ENCODE measurements at regions not wholly inside any gene's neighbourhood (a gene's known extent, or its start where the extent isn't known, plus 50 kb on each side); places are given as distances from the start of the nearest gene placed in this dataset.
A peak's percentile ranks its signal among the peaks of the same experiment; 100 is the strongest.

GRCh38 chr2:166634706-166635105, 140.7 kb upstream of the SCN7A start:
- Histone ChIP-seq H3K4me3 (no peak overlapping the region), H4K20me1 (replicated peaks; ENCODE audit: insufficient read depth) (no peaks in the 10 kb centered on the region), H3K4me1 (ENCODE audit: insufficient read depth) (no peaks in the 10 kb centered on the region), H3K27me3 (ENCODE audit: insufficient read depth) (no peaks in the 10 kb centered on the region), H3K36me3 (ENCODE audit: insufficient read depth) (no peaks in the 10 kb centered on the region), H2AFZ (no peak overlapping the region), H3K79me2 (replicated peaks; ENCODE audit: insufficient read depth) (no peaks in the 10 kb centered on the region), H3K4me2 (no peak overlapping the region), H3F3A (replicated peaks; ENCODE audit: low read depth) (no peaks in the 10 kb centered on the region), H3K27ac (ENCODE audit: low read depth) (no peak overlapping the region), H3K9me2 (ENCODE audit: insufficient read depth) (no peaks in the 10 kb centered on the region; the same call in 1 of the 2 replicates)
- Mint-ChIP-seq H3K4me1 (peaks cover 16% of the 10 kb centered on the region; the same call in 2 of the 3 replicates), H3K27me3 (ENCODE audit: insufficient read depth, low read depth, poor library complexity) (peaks cover 5% of the 10 kb centered on the region), H3K27ac (no peak overlapping the region), H3K9me3 (no peaks in the 10 kb centered on the region), H3K4me3 (no peak overlapping the region), H3K36me3 (ENCODE audit: low read depth) (no peaks in the 10 kb centered on the region)
- no peak for DNase-seq (ENCODE audit: low spot score)
- no peak for ATAC-seq
- TF ChIP-seq, protein P1, sequence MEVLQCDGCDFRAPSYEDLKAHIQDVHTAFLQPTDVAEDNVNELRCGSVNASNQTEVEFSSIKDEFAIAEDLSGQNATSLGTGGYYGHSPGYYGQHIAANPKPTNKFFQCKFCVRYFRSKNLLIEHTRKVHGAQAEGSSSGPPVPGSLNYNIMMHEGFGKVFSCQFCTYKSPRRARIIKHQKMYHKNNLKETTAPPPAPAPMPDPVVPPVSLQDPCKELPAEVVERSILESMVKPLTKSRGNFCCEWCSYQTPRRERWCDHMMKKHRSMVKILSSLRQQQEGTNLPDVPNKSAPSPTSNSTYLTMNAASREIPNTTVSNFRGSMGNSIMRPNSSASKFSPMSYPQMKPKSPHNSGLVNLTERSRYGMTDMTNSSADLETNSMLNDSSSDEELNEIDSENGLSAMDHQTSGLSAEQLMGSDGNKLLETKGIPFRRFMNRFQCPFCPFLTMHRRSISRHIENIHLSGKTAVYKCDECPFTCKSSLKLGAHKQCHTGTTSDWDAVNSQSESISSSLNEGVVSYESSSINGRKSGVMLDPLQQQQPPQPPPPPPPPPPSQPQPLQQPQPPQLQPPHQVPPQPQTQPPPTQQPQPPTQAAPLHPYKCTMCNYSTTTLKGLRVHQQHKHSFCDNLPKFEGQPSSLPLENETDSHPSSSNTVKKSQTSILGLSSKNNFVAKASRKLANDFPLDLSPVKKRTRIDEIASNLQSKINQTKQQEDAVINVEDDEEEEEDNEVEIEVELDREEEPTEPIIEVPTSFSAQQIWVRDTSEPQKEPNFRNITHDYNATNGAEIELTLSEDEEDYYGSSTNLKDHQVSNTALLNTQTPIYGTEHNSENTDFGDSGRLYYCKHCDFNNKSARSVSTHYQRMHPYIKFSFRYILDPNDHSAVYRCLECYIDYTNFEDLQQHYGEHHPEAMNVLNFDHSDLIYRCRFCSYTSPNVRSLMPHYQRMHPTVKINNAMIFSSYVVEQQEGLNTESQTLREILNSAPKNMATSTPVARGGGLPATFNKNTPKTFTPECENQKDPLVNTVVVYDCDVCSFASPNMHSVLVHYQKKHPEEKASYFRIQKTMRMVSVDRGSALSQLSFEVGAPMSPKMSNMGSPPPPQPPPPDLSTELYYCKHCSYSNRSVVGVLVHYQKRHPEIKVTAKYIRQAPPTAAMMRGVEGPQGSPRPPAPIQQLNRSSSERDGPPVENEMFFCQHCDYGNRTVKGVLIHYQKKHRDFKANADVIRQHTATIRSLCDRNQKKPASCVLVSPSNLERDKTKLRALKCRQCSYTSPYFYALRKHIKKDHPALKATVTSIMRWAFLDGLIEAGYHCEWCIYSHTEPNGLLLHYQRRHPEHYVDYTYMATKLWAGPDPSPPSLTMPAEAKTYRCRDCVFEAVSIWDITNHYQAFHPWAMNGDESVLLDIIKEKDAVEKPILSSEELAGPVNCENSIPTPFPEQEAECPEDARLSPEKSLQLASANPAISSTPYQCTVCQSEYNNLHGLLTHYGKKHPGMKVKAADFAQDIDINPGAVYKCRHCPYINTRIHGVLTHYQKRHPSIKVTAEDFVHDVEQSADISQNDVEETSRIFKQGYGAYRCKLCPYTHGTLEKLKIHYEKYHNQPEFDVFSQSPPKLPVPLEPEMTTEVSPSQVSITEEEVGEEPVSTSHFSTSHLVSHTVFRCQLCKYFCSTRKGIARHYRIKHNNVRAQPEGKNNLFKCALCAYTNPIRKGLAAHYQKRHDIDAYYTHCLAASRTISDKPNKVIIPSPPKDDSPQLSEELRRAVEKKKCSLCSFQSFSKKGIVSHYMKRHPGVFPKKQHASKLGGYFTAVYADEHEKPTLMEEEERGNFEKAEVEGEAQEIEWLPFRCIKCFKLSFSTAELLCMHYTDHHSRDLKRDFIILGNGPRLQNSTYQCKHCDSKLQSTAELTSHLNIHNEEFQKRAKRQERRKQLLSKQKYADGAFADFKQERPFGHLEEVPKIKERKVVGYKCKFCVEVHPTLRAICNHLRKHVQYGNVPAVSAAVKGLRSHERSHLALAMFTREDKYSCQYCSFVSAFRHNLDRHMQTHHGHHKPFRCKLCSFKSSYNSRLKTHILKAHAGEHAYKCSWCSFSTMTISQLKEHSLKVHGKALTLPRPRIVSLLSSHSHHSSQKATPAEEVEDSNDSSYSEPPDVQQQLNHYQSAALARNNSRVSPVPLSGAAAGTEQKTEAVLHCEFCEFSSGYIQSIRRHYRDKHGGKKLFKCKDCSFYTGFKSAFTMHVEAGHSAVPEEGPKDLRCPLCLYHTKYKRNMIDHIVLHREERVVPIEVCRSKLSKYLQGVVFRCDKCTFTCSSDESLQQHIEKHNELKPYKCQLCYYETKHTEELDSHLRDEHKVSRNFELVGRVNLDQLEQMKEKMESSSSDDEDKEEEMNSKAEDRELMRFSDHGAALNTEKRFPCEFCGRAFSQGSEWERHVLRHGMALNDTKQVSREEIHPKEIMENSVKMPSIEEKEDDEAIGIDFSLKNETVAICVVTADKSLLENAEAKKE (CRISPR knock-in tag; IDR thresholded peaks at IDR 0.05), result no peak
- TF ChIP-seq JUNB (IDR thresholded peaks at IDR 0.05; ENCODE audit: unreplicated experiment) (no peak), CREB1 (CRISPR knock-in tag; IDR thresholded peaks at IDR 0.05; ENCODE audit: low read depth) (no peak)

- 0 out of 2 replicates have a peak, but pooled peaks cover 9% of the 10 kb centered on the region for H3K4me1 ChIP-seq (ENCODE audit: insufficient read depth)
- H3K27ac ChIP-seq (ENCODE audit: low read depth), result no peak overlapping the region
- H3K79me2 ChIP-seq (replicated peaks; ENCODE audit: insufficient read depth), result no peaks in the 10 kb centered on the region
- H3K27me3 ChIP-seq (ENCODE audit: insufficient read depth), result no peaks in the 10 kb centered on the region
- no peaks in the 10 kb centered on the region for H3K36me3 Mint-ChIP-seq (ENCODE audit: low read depth)
- H3F3A ChIP-seq (replicated peaks; ENCODE audit: low read depth), result no peaks in the 10 kb centered on the region
- peak overlapping the region; percentile 72 for H2AFZ ChIP-seq
- no peaks in the 10 kb centered on the region for H4K20me1 ChIP-seq (replicated peaks; ENCODE audit: insufficient read depth)
- H3K4me2 ChIP-seq, result no peak overlapping the region
- H3K9me3 Mint-ChIP-seq, result no peaks in the 10 kb centered on the region
- no peak overlapping the region for H3K4me3 Mint-ChIP-seq
- peak; percentile 14 for DNase-seq (ENCODE audit: low spot score)
- no peaks in the 10 kb centered on the region; the same call in 1 of the 2 replicates for H3K9me2 ChIP-seq (ENCODE audit: insufficient read depth)
- no peaks in the 10 kb centered on the region for H3K36me3 ChIP-seq (ENCODE audit: insufficient read depth)
- H3K4me1 Mint-ChIP-seq, result peaks cover 27% of the 10 kb centered on the region
- peaks cover 11% of the 10 kb centered on the region for H3K27me3 Mint-ChIP-seq (ENCODE audit: insufficient read depth, low read depth, poor library complexity)
- no peak overlapping the region for H3K4me3 ChIP-seq
- ATAC-seq, result peak; percentile 13; the same call in 1 of the 3 replicates
- no peak overlapping the region for H3K27ac Mint-ChIP-seq
- TF ChIP-seq CTCF (conservative IDR thresholded peaks at IDR 0.05; ENCODE audit: low read depth in 2 of 2) (no peak), ETS1 (IDR thresholded peaks at IDR 0.05) (no peak), STAT1 (IDR thresholded peaks at IDR 0.05; ENCODE audit: unreplicated experiment) (no peak), ZNF331 (CRISPR knock-in tag; IDR thresholded peaks at IDR 0.05; ENCODE audit: low read depth) (no peak), NANOG (IDR thresholded peaks at IDR 0.05; ENCODE audit: borderline replicate concordance) (no peak), POLR2AphosphoS5 (IDR thresholded peaks at IDR 0.05; ENCODE audit: low read depth) (no peak), ZNF114 (CRISPR knock-in tag; IDR thresholded peaks at IDR 0.05) (no peak)
Measured at GRCh38 chr2:166632616-166633015, 138.6 kb upstream of the SCN7A start.

Data from GM23338 (cell line).